Body of pancreas (tissue), 4 donors: ENCODE measurements at regions not wholly inside any gene's neighbourhood (a gene's known extent, or its start where the extent isn't known, plus 50 kb on each side); places are given as distances from the start of the nearest gene placed in this dataset.

ENCODE experiments used
- CTCF ChIP-seq, 7 experiments: fragments of 450-650 bp in 4 of 7; fragments of 200-600 bp in 3 of 7; sonication (generic) in 3 of 7; IDR thresholded peaks; one replicate each; pipeline ENCODE4 v1.5.1; 2016 to 2019; ENCODE audit warnings: antibody characterized with exemption in 7 of 7
- POLR2A ChIP-seq, 3 donors: fragments of 450-650 bp; IDR thresholded peaks; one replicate each; pipeline ENCODE4 v1.6.1; 2016; ENCODE audit warnings: antibody characterized with exemption in 3 of 3, mild to moderate bottlenecking in 2 of 3

- TF ChIP-seq CTCF (IDR thresholded peaks at IDR 0.05) = no peak
- TF ChIP-seq POLR2A (IDR thresholded peaks at IDR 0.05) = no peak
Observed at GRCh38 chr6:43968110-43968965, 158.9 kb downstream of the MRPL14 start.
